CD14-positive monocyte (primary cell): ENCODE measurements at regions not wholly inside any gene's neighbourhood (a gene's known extent, or its start where the extent isn't known, plus 50 kb on each side); places are given as distances from the start of the nearest gene placed in this dataset.

ENCODE experiments used
- DNase-seq, 3 donors: peaks; one replicate each; pipeline ENCODE4 v3.0.0-alpha.2; 2011 to 2022
- H2AFZ ChIP-seq: 2 replicates; pipeline ENCODE4 v1.6.0; 2012; ENCODE audit warnings: mild to moderate bottlenecking, low read depth, low read length, inconsistent platforms; ENCODE audit not compliant: insufficient read depth, poor library complexity, severe bottlenecking
- H3K27ac ChIP-seq, 2 donors: 1 replicate in 1 of 2; 2 replicates in 1 of 2; pipeline ENCODE4 v1.5.1; 2012 to 2013; ENCODE audit warnings: low read length in 2 of 2, control low read depth in 1 of 2, inconsistent platforms in 1 of 2, low read depth in 1 of 2, mild to moderate bottlenecking in 1 of 2
- H3K27me3 ChIP-seq, 2 donors: one replicate each; pipeline versions ENCODE4 v1.6.0 to v1.6.1; 2011 to 2013; ENCODE audit warnings: low read length in 2 of 2; ENCODE audit not compliant: control insufficient read depth in 2 of 2, insufficient read depth in 2 of 2
- H3K36me3 ChIP-seq, 2 donors: replicated peaks in 1 of 2; 1 replicate in 1 of 2; 2 replicates in 1 of 2; pipeline versions ENCODE4 v1.5.1 to v1.6.1; 2012 to 2013; ENCODE audit warnings: low read length in 2 of 2, control low read depth in 1 of 2, inconsistent platforms in 1 of 2, mild to moderate bottlenecking in 1 of 2; ENCODE audit not compliant: insufficient read depth in 2 of 2, control insufficient read depth in 1 of 2
- H3K4me1 ChIP-seq, 2 donors: 1 replicate in 1 of 2; 2 replicates in 1 of 2; pipeline versions ENCODE4 v1.5.1 to v1.6.1; 2012 to 2013; ENCODE audit warnings: low read length in 2 of 2, control low read depth in 1 of 2, inconsistent platforms in 1 of 2, mild to moderate bottlenecking in 1 of 2, moderate library complexity in 1 of 2; ENCODE audit not compliant: insufficient read depth in 2 of 2, control insufficient read depth in 1 of 2
- H3K4me2 ChIP-seq: replicated peaks from 2 replicates; pipeline ENCODE3; 2012; ENCODE audit warnings: low read length, moderate library complexity, mild to moderate bottlenecking; ENCODE audit not compliant: poor library complexity, severe bottlenecking; ENCODE audit errors: extremely low read depth
- H3K4me3 ChIP-seq, 3 experiments: fragments of 200-600 bp in 1 of 3; sonication (generic) in 1 of 3; replicated peaks in 1 of 3; 1 replicate in 2 of 3; 2 replicates in 1 of 3; pipeline ENCODE4 v1.5.1; 2011 to 2013; ENCODE audit warnings: low read length in 3 of 3, mild to moderate bottlenecking in 3 of 3, control low read depth in 2 of 3, low read depth in 2 of 3, inconsistent platforms in 1 of 3, moderate library complexity in 1 of 3
- H3K79me2 ChIP-seq: 2 replicates; pipeline ENCODE4 v1.6.0; 2012; ENCODE audit warnings: mild to moderate bottlenecking, control low read depth, inconsistent platforms, low read length, moderate library complexity; ENCODE audit not compliant: insufficient read depth
- H3K9ac ChIP-seq: 2 replicates; pipeline ENCODE4 v1.6.0; 2017; ENCODE audit warnings: low read length, mild to moderate bottlenecking; ENCODE audit not compliant: insufficient read depth, poor library complexity, severe bottlenecking
- H3K9me3 ChIP-seq, 2 donors: replicated peaks in 1 of 2; 1 replicate in 1 of 2; 2 replicates in 1 of 2; pipeline versions ENCODE4 v1.5.1 to v1.6.1; 2012 to 2013; ENCODE audit warnings: low read length in 2 of 2, control low read depth in 1 of 2; ENCODE audit not compliant: control insufficient read depth in 1 of 2, insufficient read depth in 1 of 2
- H4K20me1 ChIP-seq: 2 replicates; pipeline ENCODE4 v1.6.0; 2012; ENCODE audit warnings: mild to moderate bottlenecking, low read length, control low read depth, moderate library complexity; ENCODE audit not compliant: insufficient read depth
- H3K27ac Mint-ChIP-seq, 7 donors: one replicate each; pipeline ENCODE4 v1.8.0; 2020; ENCODE audit warnings: mild to moderate bottlenecking in 7 of 7, mixed read lengths in 7 of 7, moderate library complexity in 6 of 7, inconsistent platforms in 2 of 7
- H3K27me3 Mint-ChIP-seq, 3 donors: one replicate each; pipeline ENCODE4 v1.8.0; 2021 to 2022; ENCODE audit warnings: low read depth in 3 of 3, mild to moderate bottlenecking in 3 of 3, mixed read lengths in 3 of 3, moderate library complexity in 3 of 3, inconsistent platforms in 1 of 3
- H3K36me3 Mint-ChIP-seq, 2 donors: one replicate each; pipeline ENCODE4 v1.8.0; 2020; ENCODE audit warnings: mixed read lengths in 2 of 2, inconsistent platforms in 1 of 2, mild to moderate bottlenecking in 1 of 2
- H3K4me1 Mint-ChIP-seq: one replicate; pipeline ENCODE4 v1.8.0; 2020; ENCODE audit warnings: mild to moderate bottlenecking, mixed read lengths
- H3K4me3 Mint-ChIP-seq, 2 donors: one replicate each; pipeline ENCODE4 v1.8.0; 2020; ENCODE audit warnings: mild to moderate bottlenecking in 2 of 2, mixed read lengths in 2 of 2, moderate library complexity in 1 of 2
- H3K9me3 Mint-ChIP-seq, 7 donors: one replicate each; pipeline ENCODE4 v1.8.0; 2020 to 2022; ENCODE audit warnings: mixed read lengths in 7 of 7, mild to moderate bottlenecking in 6 of 7, moderate library complexity in 6 of 7, inconsistent platforms in 2 of 7
- WGBS: methylation state at CpG from one replicate; pipeline ENCODE4 v1.1.5; 2013; ENCODE audit warnings: missing lambda C conversion rate; ENCODE audit not compliant: insufficient coverage; 5-methylcytosine and 5-hydroxymethylcytosine counted together
- intact Hi-C, 2 donors: fragments of 100-400 bp; cut with micrococcal nuclease; formaldehyde crosslinking; loops; one replicate each; pipeline versions ENCODE4 v1.15.0 to v1.15.1; 2023
- TF ChIP-seq, protein P1 (sequence below): fragments of 200-600 bp; IDR thresholded peaks from one replicate; pipeline ENCODE4 v1.8.0; 2022; ENCODE audit warnings: antibody characterized with exemption, mild to moderate bottlenecking

DNA sequence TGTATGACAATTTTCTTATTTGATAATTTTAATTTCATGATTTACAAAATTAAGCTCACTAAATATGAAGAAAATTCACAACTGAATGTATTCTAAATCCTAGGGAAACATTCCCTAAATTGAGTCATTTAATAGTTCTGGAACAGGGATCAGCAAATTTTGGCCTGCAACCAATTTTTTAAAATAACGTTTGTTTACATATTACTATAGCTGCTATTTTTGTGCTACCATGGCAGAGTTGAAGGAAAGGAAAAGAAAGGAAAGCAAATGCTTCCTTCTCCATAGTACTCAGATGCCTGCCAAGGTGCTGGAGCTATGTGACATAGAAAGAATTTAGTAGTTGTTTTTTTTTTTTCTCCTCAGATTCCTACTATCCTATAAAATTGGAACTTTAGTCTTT, 1307.7 kb upstream of the LRRTM3 start:
- H3K4me3 ChIP-seq, result no peak overlapping the region
- peaks cover 0 to 3% of the 10 kb centered on the region in 2 donors for H3K36me3 Mint-ChIP-seq
- H3K4me2 ChIP-seq, result no peak overlapping the region
- H2AFZ ChIP-seq, result no peak overlapping the region
- H3K4me1 Mint-ChIP-seq, result no peaks in the 10 kb centered on the region
- no peak overlapping the region for H3K9ac ChIP-seq
- H3K79me2 ChIP-seq, result no peaks in the 10 kb centered on the region
- no peaks in the 10 kb centered on the region for H3K4me1 ChIP-seq
- no CpG with 5 or more reads among the region's 1 CpG for WGBS
- no peak overlapping the region for H3K27ac ChIP-seq
- peaks cover 0 to 4% of the 10 kb centered on the region in 2 donors for H3K9me3 ChIP-seq
- H3K4me3 Mint-ChIP-seq, result no peak overlapping the region
- DNase-seq, result no peak
- TF ChIP-seq, protein P1, sequence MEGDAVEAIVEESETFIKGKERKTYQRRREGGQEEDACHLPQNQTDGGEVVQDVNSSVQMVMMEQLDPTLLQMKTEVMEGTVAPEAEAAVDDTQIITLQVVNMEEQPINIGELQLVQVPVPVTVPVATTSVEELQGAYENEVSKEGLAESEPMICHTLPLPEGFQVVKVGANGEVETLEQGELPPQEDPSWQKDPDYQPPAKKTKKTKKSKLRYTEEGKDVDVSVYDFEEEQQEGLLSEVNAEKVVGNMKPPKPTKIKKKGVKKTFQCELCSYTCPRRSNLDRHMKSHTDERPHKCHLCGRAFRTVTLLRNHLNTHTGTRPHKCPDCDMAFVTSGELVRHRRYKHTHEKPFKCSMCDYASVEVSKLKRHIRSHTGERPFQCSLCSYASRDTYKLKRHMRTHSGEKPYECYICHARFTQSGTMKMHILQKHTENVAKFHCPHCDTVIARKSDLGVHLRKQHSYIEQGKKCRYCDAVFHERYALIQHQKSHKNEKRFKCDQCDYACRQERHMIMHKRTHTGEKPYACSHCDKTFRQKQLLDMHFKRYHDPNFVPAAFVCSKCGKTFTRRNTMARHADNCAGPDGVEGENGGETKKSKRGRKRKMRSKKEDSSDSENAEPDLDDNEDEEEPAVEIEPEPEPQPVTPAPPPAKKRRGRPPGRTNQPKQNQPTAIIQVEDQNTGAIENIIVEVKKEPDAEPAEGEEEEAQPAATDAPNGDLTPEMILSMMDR, result no peak
- H3K27me3 ChIP-seq, result no peaks in the 10 kb centered on the region
- no peak overlapping the region for H3K27ac Mint-ChIP-seq
- H3K36me3 ChIP-seq, result no peaks in the 10 kb centered on the region
- H4K20me1 ChIP-seq, result no peaks in the 10 kb centered on the region
- H3K27me3 Mint-ChIP-seq, result no peaks in the 10 kb centered on the region
- H3K9me3 Mint-ChIP-seq, result peaks cover 0 to 14% (median 4%) of the 10 kb centered on the region in 7 donors
- intact Hi-C loops, result no loop called here

DNA sequence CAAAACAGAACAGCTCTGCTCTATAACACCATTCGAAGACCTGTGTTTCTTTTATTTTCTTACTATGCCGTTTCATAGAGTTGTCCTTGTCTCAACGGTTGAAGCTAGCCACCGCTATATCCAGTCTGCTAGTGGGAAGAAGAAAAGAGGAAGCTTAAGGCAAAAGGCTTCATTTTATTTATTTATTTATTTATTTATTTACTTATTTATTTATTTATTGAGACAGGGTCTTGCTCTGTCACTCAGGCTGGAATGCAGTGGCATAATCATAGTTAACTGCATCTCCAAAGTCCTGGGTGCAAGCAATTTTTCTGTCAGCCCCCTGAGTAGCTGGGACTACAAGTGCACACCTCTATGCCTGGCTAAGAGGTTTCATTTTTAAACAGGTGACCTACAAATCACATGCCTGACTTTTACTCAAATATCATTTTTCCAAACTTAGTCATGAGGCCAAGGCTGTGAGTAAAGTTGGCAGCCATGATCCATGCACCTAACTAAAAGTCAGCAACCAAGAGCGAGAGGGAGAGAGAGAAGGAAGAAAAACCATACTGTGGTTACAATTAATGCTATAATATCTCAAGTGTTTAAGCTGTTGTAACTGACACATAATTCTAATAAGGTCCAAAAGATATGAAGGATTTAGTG, 1305.3 kb upstream of the LRRTM3 start:
- no peak for DNase-seq
- Mint-ChIP-seq H3K36me3 (peaks cover 0 to 3% of the 10 kb centered on the region in 2 donors), H3K4me1 (no peaks in the 10 kb centered on the region), H3K9me3 (peaks cover 0 to 12% (median 2%) of the 10 kb centered on the region in 7 donors), H3K27ac (no peak overlapping the region), H3K27me3 (no peaks in the 10 kb centered on the region), H3K4me3 (no peak overlapping the region)
- no peak overlapping the region for H3K4me2 ChIP-seq
- no peaks in the 10 kb centered on the region for H4K20me1 ChIP-seq
- TF ChIP-seq, protein P1, result no peak
- WGBS, result no CpG with 5 or more reads among the region's 5 CpGs
- H3K4me3 ChIP-seq, result no peak overlapping the region
- H3K27ac ChIP-seq, result no peak overlapping the region
- H3K9me3 ChIP-seq, result peaks cover 0 to 4% of the 10 kb centered on the region in 2 donors
- H3K79me2 ChIP-seq, result no peaks in the 10 kb centered on the region
- H2AFZ ChIP-seq, result no peak overlapping the region
- no peaks in the 10 kb centered on the region for H3K4me1 ChIP-seq
- no peaks in the 10 kb centered on the region for H3K36me3 ChIP-seq
- no peaks in the 10 kb centered on the region for H3K27me3 ChIP-seq
- intact Hi-C loops, result no loop called here
- no peak overlapping the region for H3K9ac ChIP-seq
